ENCODE measurements at regions not wholly inside any gene's neighbourhood (a gene's known extent, or its start where the extent isn't known, plus 50 kb on each side); places are given as distances from the start of the nearest gene placed in this dataset.

DNA sequence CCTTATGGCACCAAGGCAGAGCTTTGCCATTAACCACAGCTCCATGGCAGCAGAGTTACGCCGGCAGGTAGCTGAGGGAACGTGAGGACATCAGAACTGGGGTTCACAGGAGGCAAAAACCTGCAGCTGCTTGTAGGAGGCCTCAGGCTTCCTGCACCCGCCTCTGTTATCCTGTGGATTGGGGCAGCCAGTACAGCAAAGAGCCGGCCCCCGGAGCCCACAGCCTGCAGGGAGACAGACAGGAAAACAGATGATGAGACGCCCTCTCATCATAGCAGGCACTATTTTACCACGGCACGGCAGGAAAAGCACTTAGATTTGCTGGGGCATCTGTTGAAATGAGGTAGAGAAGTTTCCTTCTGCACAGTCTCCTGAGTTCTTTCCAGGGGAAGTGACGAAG is 870.3 kb downstream of the TBC1D22A start:
- DNase-seq = no peak

- DNase-seq = no peak
Observed at GRCh38 chr22:47631571-47632102, 869.2 kb downstream of the TBC1D22A start.

GRCh38 chr22:47630741-47631534 is 868.5 kb downstream of the TBC1D22A start:
- DNase-seq = no peak

GRCh38 chr22:47629791-47630655 is 867.6 kb downstream of the TBC1D22A start:
- no peak for DNase-seq

DNA sequence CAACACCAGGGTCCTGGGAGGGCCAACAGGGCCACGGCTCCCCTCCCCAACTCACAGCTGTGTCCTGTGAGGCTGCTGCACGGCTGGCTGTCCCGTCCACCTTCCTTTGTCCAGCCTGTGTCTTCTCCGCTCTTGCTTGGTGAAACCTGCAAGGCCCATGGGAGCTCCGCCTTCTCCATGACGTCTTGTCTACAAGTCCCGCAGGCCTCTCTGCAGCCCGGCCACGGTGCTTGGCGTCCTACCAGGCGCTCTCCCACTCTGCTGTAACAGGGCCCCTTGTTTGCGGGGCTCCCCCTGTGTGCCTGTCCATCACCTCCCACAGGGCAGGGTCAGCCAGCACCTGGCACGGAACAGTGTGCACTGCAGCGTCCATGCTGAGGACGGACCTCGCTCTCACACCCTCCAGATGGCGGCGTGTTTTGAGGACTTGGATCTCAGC is 866.8 kb downstream of the TBC1D22A start:
- no peak for DNase-seq

DNA sequence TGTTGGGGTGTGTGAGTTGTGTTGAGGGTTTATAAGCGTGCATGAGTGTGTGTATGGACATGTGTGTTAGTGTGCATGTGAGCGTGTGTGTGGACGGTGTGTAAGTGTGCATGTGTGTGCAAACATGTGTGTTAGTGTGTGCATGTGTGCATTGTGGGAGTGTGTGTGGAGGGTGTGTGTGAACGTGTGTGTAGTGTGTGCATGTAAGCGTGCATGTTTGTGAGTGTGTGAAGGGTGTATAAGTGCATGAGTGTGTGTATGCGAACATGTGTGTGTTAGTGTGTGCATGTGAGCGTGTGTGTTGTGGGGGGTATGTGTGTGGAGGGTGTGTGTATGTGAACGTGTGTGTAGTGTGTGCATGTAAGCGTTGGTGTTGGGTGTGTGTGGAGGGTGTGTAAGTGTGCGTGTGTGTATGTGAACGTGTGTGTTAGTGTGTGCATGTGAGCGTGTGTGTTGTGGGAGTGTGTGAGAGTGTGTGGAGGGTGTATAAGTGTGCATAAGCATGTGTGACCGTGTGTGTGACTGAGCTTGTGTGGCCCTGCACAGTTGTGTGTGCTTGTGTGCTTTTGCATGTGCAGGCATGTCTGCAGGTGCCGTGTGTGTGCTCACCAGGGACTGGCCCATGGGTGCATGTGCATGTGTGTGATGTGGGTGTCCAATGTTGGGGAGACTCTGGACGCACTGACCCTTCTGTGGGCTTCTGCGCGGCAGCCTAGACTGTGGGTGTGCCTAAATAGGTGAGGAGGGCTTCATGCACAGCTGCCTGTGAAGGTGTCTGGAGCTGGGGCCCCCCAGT is 866.2 kb downstream of the TBC1D22A start:
- no peak for DNase-seq

DNA sequence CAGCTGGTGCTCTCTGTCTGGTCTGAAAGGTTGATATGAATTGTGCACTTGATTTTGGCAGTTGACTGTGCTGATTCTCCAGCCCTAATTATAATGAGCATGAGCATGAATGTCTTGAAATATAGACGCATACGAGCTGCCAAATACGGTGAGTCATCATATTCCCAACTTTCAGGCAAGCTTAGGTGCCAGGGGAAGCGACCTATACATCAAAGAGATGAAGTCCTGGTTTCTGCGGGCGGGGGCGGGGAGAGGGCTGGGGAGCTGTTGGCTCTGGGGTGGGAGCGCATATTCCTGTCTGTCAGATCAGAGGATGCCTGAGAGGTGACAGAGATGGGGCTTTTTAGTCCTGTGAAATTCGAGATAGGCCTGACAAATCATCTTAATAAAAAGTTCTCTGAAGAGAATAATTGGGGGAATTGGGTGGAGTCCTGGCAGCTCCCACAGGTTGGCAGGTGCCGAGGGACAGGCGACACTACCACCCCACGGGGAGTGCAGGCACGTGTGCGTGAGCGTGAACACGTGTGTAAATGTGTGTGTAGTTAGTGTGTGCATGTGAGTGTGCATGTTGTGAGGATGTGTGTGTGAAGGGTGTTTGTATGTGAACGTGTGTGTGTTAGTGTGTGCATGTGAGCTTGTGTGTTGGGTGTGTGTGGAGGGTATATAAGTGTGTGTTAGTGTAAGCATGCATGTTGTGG is 865.3 kb downstream of the TBC1D22A start:
- DNase-seq = no peak

DNA sequence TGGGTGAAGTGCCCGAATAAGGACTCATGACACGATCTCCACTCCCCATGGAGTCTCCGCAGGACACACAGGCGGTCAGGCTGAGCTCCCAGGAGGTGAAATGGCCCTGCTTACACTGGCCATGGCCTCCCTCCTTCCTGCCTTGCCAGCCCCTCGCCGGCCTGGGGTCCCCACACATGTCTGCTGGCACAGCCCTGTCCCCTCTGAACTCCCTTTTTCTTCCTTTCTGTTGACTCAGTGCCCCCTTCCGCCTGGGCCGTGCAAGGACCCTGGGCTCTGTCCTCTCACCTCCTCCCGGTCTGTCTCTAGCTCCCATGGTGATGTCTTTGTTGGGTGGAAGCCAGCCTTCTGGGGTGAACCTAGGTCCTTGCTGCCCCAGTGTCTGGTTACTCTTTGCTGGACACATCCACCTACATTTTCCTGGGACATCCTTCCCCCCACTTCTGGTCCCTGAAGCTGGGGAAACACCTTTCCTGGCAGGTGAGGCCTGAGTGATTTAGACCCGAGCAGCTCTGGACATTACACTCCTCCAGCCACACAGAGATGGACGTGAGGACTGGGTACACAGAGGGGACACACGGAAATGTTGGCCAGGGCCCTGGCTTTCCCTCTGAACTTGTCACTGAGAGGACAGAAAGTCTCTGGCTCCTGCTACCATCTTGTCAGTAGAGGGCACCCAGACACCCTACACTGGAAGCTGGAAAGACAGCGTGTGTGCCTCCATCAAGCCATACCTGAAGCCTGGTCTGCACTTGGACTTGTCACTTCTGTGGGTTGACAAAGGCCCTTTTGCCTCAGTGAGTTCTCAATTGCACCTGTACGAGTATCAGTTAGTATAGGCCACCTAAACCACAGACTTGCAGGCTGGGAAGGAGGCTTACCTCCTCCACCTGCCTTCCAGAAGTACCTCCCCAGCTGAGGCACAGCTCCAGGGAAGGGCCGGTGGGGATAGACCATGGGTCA is 864.3 kb downstream of the TBC1D22A start:
- DNase-seq = no peak

DNA sequence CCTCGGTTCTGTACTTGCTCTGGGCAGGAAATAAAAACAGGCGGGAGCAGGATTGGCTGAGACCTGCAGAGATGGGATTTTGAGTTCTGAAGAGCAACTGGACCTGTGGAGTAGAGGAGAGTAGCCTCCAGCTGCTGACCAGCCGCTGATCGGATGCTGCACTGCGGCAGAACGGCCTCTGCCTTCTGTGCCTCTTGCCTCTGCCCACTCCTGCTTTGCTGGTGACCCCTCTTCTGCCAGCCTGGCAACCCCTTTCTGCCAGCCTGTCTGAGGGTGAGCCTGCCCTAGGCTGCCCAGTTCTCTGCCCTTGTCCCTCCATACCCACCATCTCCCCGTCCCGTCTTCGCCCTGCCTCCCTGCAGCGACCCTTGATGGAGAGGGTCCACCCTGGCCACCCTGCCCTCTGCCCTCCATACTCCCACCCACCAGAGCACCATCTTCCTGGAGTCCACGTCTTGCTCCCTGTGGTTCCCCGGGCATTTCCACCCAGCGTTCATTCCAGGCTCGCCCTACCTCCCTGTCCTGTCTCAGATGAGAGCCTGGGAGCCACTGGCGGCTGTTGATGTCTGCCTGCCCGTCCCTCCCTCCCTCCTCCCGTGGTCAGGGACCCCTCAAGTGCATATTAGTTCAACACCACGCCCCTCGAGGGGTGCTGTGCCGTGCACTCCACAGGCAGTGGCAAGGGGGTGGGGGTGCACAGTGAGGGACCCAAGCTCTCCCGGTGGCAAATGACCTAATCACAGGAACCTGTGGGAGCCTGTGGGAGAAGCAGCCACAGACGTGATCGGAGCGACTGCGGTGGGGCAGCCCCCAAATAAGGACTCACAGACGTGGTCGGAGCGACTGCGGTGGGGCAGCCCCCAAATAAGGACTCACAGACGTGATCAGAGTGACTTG is 863.3 kb downstream of the TBC1D22A start:
- DNase-seq = no peak

- no peak for DNase-seq
Observed at GRCh38 chr22:47625013-47625385, 862.5 kb downstream of the TBC1D22A start.

DNA sequence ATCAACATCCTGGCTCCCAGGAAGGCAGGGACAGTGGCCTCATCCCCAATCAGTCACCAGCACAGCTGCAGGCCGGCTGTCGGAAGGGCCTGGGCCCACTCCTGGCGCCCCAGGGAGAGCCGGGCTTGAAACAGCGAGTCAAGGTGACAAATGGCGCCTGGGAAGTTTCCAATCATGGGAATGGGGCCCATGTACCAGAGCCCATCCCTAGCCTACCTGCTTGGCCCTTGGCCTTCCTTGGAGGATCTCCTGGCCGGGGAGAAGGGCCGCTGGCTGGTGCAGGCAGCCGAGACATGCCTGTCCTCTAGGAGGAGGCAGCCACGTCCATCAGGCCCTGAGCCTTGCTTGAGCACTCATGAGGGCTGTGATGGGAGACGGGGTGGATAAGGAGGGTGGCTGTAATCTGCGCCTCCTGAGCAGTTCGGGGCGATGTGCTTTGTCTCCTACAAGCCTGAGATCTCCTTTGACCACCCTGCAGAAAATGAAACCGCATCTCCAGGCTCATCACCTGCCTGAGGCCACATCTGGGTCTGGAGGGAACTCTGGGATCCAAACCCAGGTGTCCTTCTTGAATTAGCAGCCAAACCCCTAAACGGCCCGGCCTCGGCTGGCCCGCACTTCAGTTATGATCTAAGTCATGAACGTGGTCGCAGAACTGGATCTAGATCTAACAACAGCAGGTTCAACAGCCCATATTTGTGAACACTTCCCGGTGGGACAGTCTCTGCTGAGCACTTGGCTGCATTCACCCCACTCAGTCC is 862.0 kb downstream of the TBC1D22A start:
- no peak for DNase-seq

DNA sequence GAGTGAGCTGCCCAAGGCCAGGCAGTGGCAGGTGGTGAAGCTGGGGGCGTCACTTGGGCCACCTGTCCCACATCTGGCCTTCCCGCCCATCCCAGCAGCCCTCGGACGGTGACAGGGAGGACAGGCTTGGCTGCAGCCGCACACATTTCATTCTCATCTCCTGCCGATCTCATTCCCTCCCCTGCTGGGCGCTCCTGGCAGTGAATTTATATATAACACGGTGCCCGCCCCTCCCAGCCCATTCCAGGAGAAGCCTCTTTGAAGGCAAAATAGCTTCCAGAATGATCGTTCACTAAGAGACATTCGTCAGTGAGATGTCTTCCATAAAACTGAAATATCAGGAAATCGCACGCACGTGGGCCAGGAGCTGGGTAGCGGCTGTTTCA is 861.3 kb downstream of the TBC1D22A start:
- DNase-seq = no peak

- no peak for DNase-seq
Observed at GRCh38 chr22:47623066-47623762, 860.8 kb downstream of the TBC1D22A start.

GRCh38 chr22:47622541-47622940 is 860.1 kb downstream of the TBC1D22A start:
- no peak for DNase-seq

- DNase-seq = no peak
Observed at GRCh38 chr22:47621253-47621652, 858.8 kb downstream of the TBC1D22A start.

DNA sequence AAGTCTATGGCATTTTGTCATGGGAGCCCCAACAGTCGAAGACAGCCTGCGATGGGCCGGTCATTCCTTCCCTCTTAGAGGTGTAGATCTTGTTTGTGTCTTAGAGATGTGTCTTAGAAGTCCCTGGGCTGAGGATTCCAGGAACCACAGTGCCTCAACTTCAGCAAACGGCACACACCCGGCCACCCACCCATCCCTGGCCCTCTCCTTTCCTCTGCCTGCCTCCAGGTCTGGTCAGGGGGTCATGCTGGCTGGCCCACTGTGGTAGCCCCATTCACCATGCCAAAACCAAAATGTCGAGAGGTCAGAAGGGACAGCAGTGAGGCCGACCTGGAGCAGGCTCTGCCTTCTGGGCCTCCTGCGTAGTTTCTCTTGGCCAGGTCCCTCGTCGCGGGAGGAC is 857.9 kb downstream of the TBC1D22A start:
- no peak for DNase-seq

GRCh38 chr22:47619631-47620030 is 857.2 kb downstream of the TBC1D22A start:
- no peak for DNase-seq

GRCh38 chr22:47618180-47619010 is 855.9 kb downstream of the TBC1D22A start:
- DNase-seq = no peak
